GM23338 (cell line): ENCODE measurements at regions not wholly inside any gene's neighbourhood (a gene's known extent, or its start where the extent isn't known, plus 50 kb on each side); places are given as distances from the start of the nearest gene placed in this dataset.

Experiments
- ATAC-seq: fragments of 200-7000 bp; cut with Tn5 transposase; 3 replicates; pipeline ENCODE4 v1.9.1; 2020
- DNase-seq: peaks from one replicate; pipeline ENCODE4 v3.0.0-alpha.2; 2015; ENCODE audit warnings: low spot score
- H2AFZ ChIP-seq: fragments of 200-600 bp; sonication (generic); 2 replicates; pipeline ENCODE4 v1.8.0; 2016; ENCODE audit warnings: antibody characterized with exemption, mild to moderate bottlenecking, moderate library complexity
- H3F3A ChIP-seq: fragments of 200-600 bp; sonication (generic); replicated peaks from 2 replicates; pipeline ENCODE4 v1.8.0; 2017; ENCODE audit warnings: antibody characterized with exemption, mixed run types, low read depth
- H3K27ac ChIP-seq: fragments of 200-600 bp; sonication (generic); 2 replicates; pipeline ENCODE4 v1.6.1; 2016; ENCODE audit warnings: low read depth
- H3K27me3 ChIP-seq: fragments of 200-600 bp; sonication (generic); 2 replicates; pipeline ENCODE4 v1.8.0; 2016; ENCODE audit warnings: mild to moderate bottlenecking, mixed run types, moderate library complexity; ENCODE audit not compliant: insufficient read depth
- H3K36me3 ChIP-seq: fragments of 200-600 bp; sonication (generic); 2 replicates; pipeline ENCODE4 v1.8.0; 2016; ENCODE audit warnings: mild to moderate bottlenecking; ENCODE audit not compliant: insufficient read depth
- H3K4me1 ChIP-seq: fragments of 200-600 bp; sonication (generic); 2 replicates; pipeline ENCODE4 v1.8.0; 2016; ENCODE audit warnings: mild to moderate bottlenecking, moderate library complexity; ENCODE audit not compliant: insufficient read depth
- H3K4me2 ChIP-seq: fragments of 200-600 bp; sonication (generic); 2 replicates; pipeline ENCODE4 v1.7.1; 2017; ENCODE audit warnings: mixed run types
- H3K4me3 ChIP-seq: fragments of 200-600 bp; sonication (generic); 2 replicates; pipeline ENCODE4 v1.6.1; 2016; ENCODE audit warnings: mixed run types
- H3K79me2 ChIP-seq: fragments of 200-600 bp; sonication (generic); replicated peaks from 2 replicates; pipeline ENCODE4 v1.8.0; 2017; ENCODE audit warnings: mild to moderate bottlenecking; ENCODE audit not compliant: insufficient read depth
- H3K9me2 ChIP-seq: fragments of 200-600 bp; sonication (generic); 2 replicates; pipeline ENCODE4 v1.8.0; 2017; ENCODE audit not compliant: insufficient read depth
- H4K20me1 ChIP-seq: fragments of 200-600 bp; sonication (generic); replicated peaks from 2 replicates; pipeline ENCODE4 v1.8.0; 2017; ENCODE audit warnings: mild to moderate bottlenecking; ENCODE audit not compliant: insufficient read depth
- H3K27ac Mint-ChIP-seq: 2 replicates; pipeline ENCODE4 v1.8.0; 2020; ENCODE audit warnings: inconsistent platforms, mild to moderate bottlenecking, moderate library complexity, mixed read lengths
- H3K27me3 Mint-ChIP-seq: 3 replicates; pipeline ENCODE4 v1.8.0; 2022; ENCODE audit warnings: low read depth, mild to moderate bottlenecking, moderate library complexity, mixed read lengths, inconsistent platforms; ENCODE audit not compliant: insufficient read depth, poor library complexity
- H3K36me3 Mint-ChIP-seq: 3 replicates; pipeline ENCODE4 v1.8.0; 2021; ENCODE audit warnings: low read depth, mild to moderate bottlenecking, inconsistent platforms, moderate library complexity, mixed read lengths
- H3K4me1 Mint-ChIP-seq: 3 replicates; pipeline ENCODE4 v1.8.0; 2020; ENCODE audit warnings: mild to moderate bottlenecking, inconsistent platforms, mixed read lengths
- H3K4me3 Mint-ChIP-seq: 3 replicates; pipeline ENCODE4 v1.8.0; 2021; ENCODE audit warnings: moderate library complexity, mild to moderate bottlenecking, inconsistent platforms, mixed read lengths
- H3K9me3 Mint-ChIP-seq: 3 replicates; pipeline ENCODE4 v1.8.0; 2020; ENCODE audit warnings: moderate library complexity, mild to moderate bottlenecking, inconsistent platforms, mixed read lengths
- CREB1 ChIP-seq: fragments of 250-450 bp; sonication (Bioruptor Pico); IDR thresholded peaks from 2 replicates; pipeline ENCODE4 v1.5.0; 2020; ENCODE audit warnings: low read depth, mild to moderate bottlenecking, moderate library complexity
- EZH2 ChIP-seq: fragments of 200-600 bp; sonication (generic); IDR thresholded peaks from one replicate; pipeline ENCODE4 v1.8.0; 2017; ENCODE audit warnings: antibody characterized with exemption, mild to moderate bottlenecking, low read depth; ENCODE audit not compliant: unreplicated experiment
- EZH2phosphoT487 ChIP-seq: fragments of 200-600 bp; sonication (generic); IDR thresholded peaks from one replicate; pipeline ENCODE4 v1.8.1; 2018; ENCODE audit warnings: antibody characterized with exemption; ENCODE audit not compliant: unreplicated experiment
- JUNB ChIP-seq: IDR thresholded peaks from one replicate; pipeline ENCODE4 v1.6.1; 2016; ENCODE audit warnings: antibody characterized with exemption; ENCODE audit not compliant: unreplicated experiment
- NANOG ChIP-seq: IDR thresholded peaks from 2 replicates; pipeline ENCODE4 v1.6.1; 2016; ENCODE audit warnings: antibody characterized with exemption, borderline replicate concordance
- POLR2AphosphoS5 ChIP-seq: IDR thresholded peaks from 2 replicates; pipeline ENCODE4 v1.6.1; 2016; ENCODE audit warnings: antibody characterized with exemption, low read depth
- STAT1 ChIP-seq: IDR thresholded peaks from one replicate; pipeline ENCODE4 v1.6.1; 2016; ENCODE audit warnings: antibody characterized with exemption; ENCODE audit not compliant: unreplicated experiment
- ZNF114 ChIP-seq: fragments of 250-450 bp; sonication (Bioruptor Pico); IDR thresholded peaks from 2 replicates; pipeline ENCODE4 v1.5.0; 2020; ENCODE audit warnings: mild to moderate bottlenecking, moderate library complexity
- ZNF331 ChIP-seq: fragments of 250-450 bp; sonication (Bioruptor Pico); IDR thresholded peaks from 2 replicates; pipeline ENCODE4 v1.5.0; 2020; ENCODE audit warnings: low read depth, mild to moderate bottlenecking, moderate library complexity
- TF ChIP-seq, protein P1 (sequence below): IDR thresholded peaks from one replicate; pipeline ENCODE4 v1.6.1; 2018; ENCODE audit warnings: antibody characterized with exemption; ENCODE audit not compliant: unreplicated experiment
- TF ChIP-seq, protein P2 (sequence below): fragments of 250-450 bp; sonication (Bioruptor Pico); IDR thresholded peaks from 2 replicates; pipeline ENCODE4 v1.5.0; 2020; ENCODE audit warnings: mild to moderate bottlenecking, moderate library complexity
- TF ChIP-seq, protein P3 (sequence below), 2 experiments: fragments of 200-600 bp in 1 of 2; sonication (generic) in 1 of 2; conservative IDR thresholded peaks; 2 replicates each; pipeline versions ENCODE4 v1.5.1 to v1.6.1; 2016 to 2017; ENCODE audit warnings: antibody characterized with exemption in 2 of 2, low read depth in 2 of 2, mild to moderate bottlenecking in 2 of 2, moderate library complexity in 1 of 2
- TF ChIP-seq, protein P4 (sequence below): IDR thresholded peaks from 2 replicates; pipeline ENCODE4 v1.6.1; 2016; ENCODE audit warnings: antibody characterized with exemption

DNA sequence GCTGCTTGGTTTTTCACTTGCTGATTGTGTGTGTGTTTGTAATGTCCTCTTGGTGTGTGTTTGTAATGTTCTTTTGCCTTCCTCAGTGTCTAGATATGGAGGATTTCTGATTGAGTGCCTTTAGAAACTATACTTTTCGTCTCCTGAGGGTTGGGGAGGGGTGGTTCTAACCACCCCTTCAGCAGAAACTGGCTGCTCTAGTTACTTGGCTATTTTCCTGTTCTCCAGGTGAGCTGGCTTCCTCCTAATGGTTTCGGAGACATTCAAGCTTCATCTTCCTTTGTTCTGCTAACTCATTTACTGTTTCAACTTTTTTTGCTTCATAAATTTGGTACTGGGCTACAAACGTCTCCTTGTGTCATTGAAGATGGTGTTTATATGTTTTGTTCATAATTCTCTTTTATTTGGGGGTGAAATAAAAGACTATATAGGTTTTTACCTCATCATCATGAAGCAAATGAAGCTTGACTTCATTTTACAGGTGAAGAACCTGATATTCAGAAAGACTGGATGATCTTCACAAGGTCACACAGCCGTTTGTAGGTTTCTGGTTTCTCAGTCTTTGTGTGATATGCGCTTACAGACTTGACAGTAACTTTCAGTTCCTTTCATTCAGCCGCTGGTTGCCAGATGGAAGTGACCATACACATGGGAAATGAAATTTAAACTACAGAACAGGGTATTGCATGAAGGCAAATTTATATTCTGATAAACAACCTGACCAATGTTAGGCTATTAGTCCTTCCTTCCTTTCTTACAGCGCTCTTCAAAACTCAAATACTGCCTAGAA, 238.5 kb downstream of the GALR1 start:
- no peak for ATAC-seq
- Mint-ChIP-seq H3K27ac (no peak overlapping the region), H3K27me3 (peaks cover 1% of the 10 kb centered on the region)

More for the DNA sequence above, 238.5 kb downstream of the GALR1 start:
- H3K27me3 ChIP-seq, result no peaks in the 10 kb centered on the region
- no peaks in the 10 kb centered on the region for H3K79me2 ChIP-seq
- H3K27ac ChIP-seq, result no peak overlapping the region
- H3K4me1 ChIP-seq, result no peaks in the 10 kb centered on the region
- Mint-ChIP-seq H3K9me3 (peaks cover 3% of the 10 kb centered on the region; the same call in 1 of the 3 replicates), H3K4me1 (no peaks in the 10 kb centered on the region; the same call in 1 of the 3 replicates), H3K4me3 (no peak overlapping the region), H3K36me3 (no peaks in the 10 kb centered on the region)
- DNase-seq, result no peak
- no peaks in the 10 kb centered on the region for H3K9me2 ChIP-seq
- H3K36me3 ChIP-seq, result no peaks in the 10 kb centered on the region
- no peaks in the 10 kb centered on the region for H3F3A ChIP-seq
- no peak overlapping the region for H3K4me2 ChIP-seq
- TF ChIP-seq JUNB, result no peak
- TF ChIP-seq, protein P1, sequence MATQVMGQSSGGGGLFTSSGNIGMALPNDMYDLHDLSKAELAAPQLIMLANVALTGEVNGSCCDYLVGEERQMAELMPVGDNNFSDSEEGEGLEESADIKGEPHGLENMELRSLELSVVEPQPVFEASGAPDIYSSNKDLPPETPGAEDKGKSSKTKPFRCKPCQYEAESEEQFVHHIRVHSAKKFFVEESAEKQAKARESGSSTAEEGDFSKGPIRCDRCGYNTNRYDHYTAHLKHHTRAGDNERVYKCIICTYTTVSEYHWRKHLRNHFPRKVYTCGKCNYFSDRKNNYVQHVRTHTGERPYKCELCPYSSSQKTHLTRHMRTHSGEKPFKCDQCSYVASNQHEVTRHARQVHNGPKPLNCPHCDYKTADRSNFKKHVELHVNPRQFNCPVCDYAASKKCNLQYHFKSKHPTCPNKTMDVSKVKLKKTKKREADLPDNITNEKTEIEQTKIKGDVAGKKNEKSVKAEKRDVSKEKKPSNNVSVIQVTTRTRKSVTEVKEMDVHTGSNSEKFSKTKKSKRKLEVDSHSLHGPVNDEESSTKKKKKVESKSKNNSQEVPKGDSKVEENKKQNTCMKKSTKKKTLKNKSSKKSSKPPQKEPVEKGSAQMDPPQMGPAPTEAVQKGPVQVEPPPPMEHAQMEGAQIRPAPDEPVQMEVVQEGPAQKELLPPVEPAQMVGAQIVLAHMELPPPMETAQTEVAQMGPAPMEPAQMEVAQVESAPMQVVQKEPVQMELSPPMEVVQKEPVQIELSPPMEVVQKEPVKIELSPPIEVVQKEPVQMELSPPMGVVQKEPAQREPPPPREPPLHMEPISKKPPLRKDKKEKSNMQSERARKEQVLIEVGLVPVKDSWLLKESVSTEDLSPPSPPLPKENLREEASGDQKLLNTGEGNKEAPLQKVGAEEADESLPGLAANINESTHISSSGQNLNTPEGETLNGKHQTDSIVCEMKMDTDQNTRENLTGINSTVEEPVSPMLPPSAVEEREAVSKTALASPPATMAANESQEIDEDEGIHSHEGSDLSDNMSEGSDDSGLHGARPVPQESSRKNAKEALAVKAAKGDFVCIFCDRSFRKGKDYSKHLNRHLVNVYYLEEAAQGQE, result no peak
- TF ChIP-seq POLR2AphosphoS5, result no peak
- TF ChIP-seq, protein P2, sequence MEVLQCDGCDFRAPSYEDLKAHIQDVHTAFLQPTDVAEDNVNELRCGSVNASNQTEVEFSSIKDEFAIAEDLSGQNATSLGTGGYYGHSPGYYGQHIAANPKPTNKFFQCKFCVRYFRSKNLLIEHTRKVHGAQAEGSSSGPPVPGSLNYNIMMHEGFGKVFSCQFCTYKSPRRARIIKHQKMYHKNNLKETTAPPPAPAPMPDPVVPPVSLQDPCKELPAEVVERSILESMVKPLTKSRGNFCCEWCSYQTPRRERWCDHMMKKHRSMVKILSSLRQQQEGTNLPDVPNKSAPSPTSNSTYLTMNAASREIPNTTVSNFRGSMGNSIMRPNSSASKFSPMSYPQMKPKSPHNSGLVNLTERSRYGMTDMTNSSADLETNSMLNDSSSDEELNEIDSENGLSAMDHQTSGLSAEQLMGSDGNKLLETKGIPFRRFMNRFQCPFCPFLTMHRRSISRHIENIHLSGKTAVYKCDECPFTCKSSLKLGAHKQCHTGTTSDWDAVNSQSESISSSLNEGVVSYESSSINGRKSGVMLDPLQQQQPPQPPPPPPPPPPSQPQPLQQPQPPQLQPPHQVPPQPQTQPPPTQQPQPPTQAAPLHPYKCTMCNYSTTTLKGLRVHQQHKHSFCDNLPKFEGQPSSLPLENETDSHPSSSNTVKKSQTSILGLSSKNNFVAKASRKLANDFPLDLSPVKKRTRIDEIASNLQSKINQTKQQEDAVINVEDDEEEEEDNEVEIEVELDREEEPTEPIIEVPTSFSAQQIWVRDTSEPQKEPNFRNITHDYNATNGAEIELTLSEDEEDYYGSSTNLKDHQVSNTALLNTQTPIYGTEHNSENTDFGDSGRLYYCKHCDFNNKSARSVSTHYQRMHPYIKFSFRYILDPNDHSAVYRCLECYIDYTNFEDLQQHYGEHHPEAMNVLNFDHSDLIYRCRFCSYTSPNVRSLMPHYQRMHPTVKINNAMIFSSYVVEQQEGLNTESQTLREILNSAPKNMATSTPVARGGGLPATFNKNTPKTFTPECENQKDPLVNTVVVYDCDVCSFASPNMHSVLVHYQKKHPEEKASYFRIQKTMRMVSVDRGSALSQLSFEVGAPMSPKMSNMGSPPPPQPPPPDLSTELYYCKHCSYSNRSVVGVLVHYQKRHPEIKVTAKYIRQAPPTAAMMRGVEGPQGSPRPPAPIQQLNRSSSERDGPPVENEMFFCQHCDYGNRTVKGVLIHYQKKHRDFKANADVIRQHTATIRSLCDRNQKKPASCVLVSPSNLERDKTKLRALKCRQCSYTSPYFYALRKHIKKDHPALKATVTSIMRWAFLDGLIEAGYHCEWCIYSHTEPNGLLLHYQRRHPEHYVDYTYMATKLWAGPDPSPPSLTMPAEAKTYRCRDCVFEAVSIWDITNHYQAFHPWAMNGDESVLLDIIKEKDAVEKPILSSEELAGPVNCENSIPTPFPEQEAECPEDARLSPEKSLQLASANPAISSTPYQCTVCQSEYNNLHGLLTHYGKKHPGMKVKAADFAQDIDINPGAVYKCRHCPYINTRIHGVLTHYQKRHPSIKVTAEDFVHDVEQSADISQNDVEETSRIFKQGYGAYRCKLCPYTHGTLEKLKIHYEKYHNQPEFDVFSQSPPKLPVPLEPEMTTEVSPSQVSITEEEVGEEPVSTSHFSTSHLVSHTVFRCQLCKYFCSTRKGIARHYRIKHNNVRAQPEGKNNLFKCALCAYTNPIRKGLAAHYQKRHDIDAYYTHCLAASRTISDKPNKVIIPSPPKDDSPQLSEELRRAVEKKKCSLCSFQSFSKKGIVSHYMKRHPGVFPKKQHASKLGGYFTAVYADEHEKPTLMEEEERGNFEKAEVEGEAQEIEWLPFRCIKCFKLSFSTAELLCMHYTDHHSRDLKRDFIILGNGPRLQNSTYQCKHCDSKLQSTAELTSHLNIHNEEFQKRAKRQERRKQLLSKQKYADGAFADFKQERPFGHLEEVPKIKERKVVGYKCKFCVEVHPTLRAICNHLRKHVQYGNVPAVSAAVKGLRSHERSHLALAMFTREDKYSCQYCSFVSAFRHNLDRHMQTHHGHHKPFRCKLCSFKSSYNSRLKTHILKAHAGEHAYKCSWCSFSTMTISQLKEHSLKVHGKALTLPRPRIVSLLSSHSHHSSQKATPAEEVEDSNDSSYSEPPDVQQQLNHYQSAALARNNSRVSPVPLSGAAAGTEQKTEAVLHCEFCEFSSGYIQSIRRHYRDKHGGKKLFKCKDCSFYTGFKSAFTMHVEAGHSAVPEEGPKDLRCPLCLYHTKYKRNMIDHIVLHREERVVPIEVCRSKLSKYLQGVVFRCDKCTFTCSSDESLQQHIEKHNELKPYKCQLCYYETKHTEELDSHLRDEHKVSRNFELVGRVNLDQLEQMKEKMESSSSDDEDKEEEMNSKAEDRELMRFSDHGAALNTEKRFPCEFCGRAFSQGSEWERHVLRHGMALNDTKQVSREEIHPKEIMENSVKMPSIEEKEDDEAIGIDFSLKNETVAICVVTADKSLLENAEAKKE (CRISPR knock-in tag), result no peak
- TF ChIP-seq, protein P3, sequence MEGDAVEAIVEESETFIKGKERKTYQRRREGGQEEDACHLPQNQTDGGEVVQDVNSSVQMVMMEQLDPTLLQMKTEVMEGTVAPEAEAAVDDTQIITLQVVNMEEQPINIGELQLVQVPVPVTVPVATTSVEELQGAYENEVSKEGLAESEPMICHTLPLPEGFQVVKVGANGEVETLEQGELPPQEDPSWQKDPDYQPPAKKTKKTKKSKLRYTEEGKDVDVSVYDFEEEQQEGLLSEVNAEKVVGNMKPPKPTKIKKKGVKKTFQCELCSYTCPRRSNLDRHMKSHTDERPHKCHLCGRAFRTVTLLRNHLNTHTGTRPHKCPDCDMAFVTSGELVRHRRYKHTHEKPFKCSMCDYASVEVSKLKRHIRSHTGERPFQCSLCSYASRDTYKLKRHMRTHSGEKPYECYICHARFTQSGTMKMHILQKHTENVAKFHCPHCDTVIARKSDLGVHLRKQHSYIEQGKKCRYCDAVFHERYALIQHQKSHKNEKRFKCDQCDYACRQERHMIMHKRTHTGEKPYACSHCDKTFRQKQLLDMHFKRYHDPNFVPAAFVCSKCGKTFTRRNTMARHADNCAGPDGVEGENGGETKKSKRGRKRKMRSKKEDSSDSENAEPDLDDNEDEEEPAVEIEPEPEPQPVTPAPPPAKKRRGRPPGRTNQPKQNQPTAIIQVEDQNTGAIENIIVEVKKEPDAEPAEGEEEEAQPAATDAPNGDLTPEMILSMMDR (conservative IDR thresholded peaks at IDR 0.05; ENCODE audit: low read depth in 2 of 2), result no peak
- no peak for TF ChIP-seq ZNF331 (CRISPR knock-in tag)
- no peak for TF ChIP-seq EZH2phosphoT487
- TF ChIP-seq STAT1, result no peak
- TF ChIP-seq NANOG, result no peak
- TF ChIP-seq EZH2, result no peak
- no peak for TF ChIP-seq CREB1 (CRISPR knock-in tag)
- TF ChIP-seq, protein P4, sequence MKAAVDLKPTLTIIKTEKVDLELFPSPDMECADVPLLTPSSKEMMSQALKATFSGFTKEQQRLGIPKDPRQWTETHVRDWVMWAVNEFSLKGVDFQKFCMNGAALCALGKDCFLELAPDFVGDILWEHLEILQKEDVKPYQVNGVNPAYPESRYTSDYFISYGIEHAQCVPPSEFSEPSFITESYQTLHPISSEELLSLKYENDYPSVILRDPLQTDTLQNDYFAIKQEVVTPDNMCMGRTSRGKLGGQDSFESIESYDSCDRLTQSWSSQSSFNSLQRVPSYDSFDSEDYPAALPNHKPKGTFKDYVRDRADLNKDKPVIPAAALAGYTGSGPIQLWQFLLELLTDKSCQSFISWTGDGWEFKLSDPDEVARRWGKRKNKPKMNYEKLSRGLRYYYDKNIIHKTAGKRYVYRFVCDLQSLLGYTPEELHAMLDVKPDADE, result no peak
- no peak for TF ChIP-seq ZNF114 (CRISPR knock-in tag)
- H4K20me1 ChIP-seq, result no peaks in the 10 kb centered on the region
- H2AFZ ChIP-seq, result no peak overlapping the region
- H3K4me3 ChIP-seq, result no peak overlapping the region
